HG03025 (cell line): ENCODE measurements at regions not wholly inside any gene's neighbourhood (a gene's known extent, or its start where the extent isn't known, plus 50 kb on each side); places are given as distances from the start of the nearest gene placed in this dataset.
A peak's percentile ranks its signal among the peaks of the same experiment; 100 is the strongest.
"Not testable (repeated sequence)": the region's sequence is repeated elsewhere in the genome, so short reads cannot be mapped to it uniquely, and the experiment has no call there.

Source experiments
- ATAC-seq: cut with Tn5 transposase; IDR thresholded peaks from one replicate; pipeline ENCODE4 v1.9.1; 2021; ENCODE audit warnings: mild to moderate bottlenecking, moderate library complexity; ENCODE audit not compliant: unreplicated experiment, low FRiP score

DNA sequence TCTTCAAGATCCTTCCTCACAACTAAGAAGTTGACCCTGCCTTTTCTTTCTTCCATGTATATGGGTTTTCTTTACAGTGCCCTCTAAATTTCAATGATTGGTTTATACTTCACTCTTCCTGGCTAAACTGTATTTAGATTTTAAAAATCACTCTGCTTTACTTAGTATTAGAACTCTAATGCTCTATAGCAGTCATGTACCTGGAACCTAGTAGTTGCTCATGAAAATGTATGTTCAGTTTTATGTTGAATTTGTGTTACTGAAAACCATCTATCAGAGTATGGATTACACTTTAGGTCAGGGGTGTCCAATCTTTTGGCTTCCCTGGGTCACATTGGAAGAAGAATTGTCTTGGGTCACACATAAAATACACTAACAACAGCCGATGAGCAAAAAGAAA lies 1024.3 kb downstream of the NR2F1-AS1 start:
- no peak for ATAC-seq

DNA sequence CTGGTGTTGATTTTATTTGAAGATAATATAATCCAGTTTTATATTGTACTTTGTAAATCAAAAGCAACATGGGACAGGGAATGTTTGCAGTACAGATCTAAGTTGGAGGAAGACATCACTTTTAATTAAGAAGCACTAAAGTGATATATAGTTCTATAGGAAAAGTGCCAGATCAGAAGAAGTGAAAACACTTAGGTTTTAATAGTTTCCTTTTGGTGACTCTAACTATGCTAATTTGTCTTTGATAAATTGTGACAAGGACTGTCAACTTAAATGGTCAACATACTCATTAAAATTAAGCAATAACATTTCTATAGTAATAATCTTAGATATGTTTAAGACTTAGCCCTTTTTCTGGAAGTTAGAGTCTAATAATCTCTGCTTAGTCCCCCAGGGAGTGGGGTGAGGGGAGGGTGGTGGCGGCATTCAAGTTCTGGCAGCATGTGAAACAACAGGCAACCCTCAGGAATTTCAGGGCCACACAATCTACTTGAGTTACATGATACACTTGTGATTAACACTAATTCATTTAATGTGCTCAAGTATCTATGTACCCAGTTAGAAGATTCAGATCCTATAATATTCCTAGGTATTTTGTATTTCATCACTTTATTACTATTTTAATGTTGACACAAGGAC lies 1026.5 kb downstream of the NR2F1-AS1 start:
- no peak for ATAC-seq

DNA sequence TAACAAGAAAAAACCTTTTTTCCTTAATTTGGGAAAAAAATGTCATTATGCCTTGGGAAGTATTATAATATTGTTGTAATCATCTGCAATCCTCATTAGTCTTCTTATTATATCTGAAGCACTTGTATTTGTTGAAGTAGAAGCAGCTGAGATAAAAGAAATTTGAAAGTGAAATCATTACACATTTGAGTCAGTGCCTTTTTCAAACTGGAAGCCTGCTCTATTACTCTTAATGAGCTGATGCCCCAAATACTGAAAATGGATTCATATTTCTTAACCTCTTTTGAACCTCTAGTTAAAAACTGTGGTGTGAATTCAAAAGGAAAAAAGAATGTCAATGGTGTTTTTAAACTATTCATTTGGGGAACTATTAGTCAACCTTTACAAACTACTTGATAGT lies 1027.7 kb downstream of the NR2F1-AS1 start:
- no peak for ATAC-seq

DNA sequence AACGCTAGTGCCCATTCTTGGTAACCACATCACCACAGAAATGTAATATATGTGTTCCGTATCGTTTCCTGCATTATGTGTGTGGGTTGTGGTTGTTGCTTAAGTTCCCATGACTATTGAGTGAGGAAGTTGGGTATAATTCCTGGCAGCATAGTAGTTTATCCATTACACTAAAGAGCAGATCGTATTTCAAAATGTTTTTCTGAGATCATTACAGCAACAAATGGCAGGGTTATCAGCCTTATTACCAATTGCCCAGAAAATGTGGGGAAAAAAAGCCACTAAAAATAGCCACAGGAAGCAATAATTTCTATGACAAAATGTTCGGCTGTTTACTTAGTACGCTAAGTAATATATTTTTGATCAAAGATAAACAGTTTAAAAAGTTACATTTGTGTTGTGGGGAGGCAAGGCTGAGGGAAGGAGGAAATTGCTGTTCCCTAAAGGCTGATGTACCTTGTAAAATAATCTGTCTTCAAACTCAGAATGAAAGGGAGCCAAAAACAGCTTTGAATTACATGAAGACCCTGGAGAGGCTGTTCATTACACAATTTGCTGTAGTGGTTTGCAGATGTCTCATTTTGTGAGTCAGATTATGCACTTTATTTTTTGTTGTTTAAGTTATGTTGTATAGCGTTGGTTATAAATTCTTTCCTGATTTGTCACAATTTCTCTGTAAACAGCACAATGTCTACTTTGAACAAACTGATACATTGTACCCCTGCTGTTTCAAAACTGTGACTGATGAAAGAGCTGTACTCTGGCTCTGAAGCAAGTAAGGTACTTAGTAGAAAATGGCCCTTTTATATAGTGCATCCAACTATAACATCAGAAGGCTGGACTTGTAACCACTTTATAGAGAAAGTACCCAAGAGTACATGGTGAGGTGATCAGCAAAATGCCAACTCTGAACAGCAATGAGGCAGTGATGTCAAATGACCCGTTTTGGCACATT lies 1028.5 kb downstream of the NR2F1-AS1 start:
- ATAC-seq = no peak

DNA sequence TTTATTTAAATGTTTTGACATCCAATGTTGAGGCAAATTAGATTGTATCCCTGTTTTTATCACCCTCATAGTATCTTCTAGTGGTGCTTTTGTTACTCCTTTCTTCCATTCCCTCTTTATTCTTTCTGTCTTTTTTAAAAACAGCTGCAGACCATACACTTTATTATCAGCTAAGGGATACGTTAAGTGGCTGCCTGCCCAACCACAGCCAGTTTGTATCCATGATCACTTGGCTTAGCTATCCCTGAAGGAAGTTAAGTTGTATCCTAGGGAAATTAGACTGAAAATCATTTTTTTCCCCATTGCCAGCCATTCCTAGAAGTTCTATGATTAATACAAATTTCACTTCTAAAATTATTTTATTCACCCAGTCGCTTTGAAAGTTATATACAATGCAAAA lies 1032.7 kb downstream of the NR2F1-AS1 start:
- no peak for ATAC-seq

DNA sequence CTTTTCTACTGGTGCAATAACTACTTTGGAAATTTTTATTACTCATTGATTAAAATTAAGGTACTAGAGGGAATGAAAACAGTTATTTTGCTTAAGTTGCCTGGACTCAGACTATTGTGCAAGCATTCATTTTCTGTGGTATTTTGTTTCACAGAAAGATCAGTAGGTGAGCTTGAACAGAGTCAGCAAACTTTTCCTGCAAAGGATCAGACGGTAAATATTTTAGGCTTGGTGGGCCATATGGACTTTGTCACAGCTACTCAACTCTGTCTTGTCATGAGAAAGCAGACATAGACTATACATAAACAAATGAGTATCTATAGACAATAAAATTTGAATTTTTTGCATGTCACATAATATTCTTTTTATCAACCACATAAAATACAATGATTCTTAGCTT lies 1036.4 kb downstream of the NR2F1-AS1 start:
- ATAC-seq = no peak

DNA sequence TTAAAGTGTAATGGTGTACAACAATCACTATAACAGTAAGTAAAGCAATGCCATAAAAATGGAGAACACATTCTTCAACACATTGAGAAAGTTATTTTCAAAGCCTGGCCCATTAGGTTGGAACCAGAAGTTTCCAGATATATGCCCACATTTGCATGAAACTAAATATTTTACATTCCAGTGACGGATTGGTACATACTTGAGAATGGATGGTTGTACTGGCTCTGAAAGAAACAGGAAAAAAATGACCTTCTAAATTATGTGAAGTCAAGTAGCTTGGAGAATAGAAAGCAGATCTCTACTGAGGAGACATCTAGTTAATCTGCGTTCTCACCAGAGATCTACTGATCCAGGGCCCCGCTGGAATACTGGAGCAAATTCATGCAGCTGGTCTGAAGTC lies 1037.0 kb downstream of the NR2F1-AS1 start:
- ATAC-seq = no peak

DNA sequence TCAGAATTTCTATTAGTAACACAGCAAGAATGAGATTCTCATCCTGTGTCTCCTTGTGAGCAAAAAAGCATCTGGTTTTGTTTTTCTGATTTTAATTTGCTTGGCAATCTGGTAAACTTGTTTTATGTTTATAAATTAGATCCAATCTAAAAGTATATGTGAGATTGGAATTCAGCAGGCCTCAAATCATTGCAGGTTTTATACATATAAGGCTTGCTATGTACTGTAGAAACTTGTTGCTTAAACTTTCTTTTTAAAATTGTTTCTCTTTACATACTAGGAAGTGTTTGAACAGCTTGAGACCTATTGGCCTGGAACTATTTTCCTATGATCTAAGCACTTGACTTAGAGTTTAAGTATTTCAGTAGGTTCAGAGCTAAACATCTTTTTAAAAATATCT lies 1037.8 kb downstream of the NR2F1-AS1 start:
- no peak for ATAC-seq

DNA sequence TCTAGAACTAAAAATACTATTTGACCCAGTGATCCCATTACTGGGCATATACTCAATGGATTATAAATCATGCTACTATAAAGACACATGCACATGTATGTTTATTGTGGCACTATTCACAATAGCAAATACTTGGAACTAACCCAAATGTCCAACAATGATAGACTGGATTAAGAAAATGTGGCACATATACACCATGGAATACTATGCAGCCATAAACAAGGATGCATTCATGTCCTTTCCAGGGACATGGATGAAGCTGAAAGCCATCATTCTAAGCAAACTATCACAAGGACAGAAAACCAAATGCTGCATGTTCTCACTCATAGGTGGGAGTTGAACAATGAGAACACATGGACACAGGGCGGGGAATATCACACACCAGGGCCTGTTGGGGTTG lies 1039.0 kb downstream of the NR2F1-AS1 start:
- not testable (repeated sequence) for ATAC-seq

DNA sequence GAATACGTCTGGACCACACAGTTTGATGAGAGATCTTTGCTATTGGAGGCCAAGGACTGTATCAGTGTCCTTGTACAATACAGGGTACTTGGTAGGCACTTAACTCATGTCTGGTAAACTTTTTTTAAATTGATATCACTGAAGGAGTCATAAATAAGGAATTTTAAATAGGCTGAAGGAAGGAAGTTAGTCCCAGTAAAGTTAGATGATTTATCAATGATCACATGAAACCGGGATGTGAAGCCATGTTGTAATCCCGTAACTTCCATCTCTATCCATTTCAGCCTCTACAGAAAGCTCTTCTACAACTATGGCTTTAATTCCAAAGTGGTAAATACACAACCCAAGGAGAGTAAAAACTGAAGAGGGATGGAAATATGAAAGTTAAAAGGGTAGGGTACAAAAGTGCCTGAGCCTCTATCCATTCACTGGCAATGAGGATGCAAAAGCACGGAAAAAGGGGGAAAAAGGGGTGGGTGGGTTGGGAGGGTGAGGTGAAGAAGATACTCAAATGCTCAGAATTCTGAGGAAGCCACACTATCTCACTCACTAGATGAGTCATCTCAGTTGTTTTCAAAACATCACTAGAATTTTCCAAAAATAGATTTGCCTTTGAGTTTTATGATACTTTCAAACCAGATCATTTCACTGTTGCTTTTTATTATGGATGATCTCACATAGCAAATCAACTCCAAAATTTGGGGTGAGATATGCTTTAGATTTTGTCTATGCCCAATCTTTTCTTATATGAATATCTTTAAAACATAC lies 1053.5 kb downstream of the NR2F1-AS1 start:
- ATAC-seq = peak; percentile 67

DNA sequence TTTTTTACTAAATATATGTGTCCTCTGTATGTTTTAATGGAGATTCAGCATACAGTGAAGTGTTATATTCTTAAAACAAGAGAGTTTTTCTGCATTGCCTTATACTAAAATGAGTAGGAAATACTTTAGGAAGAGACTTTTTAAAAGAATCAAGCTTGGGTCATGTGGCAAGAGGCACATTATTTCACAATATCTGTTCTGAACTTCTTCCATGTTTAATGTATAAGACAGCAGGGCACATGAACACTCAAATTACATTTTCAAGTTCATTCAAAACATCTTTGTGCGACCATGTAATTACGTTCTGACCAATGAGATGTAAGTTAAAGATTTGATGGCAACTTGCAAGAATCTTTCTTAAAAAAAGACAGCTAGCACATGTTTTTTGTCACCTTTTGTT lies 1055.9 kb downstream of the NR2F1-AS1 start:
- ATAC-seq = no peak

DNA sequence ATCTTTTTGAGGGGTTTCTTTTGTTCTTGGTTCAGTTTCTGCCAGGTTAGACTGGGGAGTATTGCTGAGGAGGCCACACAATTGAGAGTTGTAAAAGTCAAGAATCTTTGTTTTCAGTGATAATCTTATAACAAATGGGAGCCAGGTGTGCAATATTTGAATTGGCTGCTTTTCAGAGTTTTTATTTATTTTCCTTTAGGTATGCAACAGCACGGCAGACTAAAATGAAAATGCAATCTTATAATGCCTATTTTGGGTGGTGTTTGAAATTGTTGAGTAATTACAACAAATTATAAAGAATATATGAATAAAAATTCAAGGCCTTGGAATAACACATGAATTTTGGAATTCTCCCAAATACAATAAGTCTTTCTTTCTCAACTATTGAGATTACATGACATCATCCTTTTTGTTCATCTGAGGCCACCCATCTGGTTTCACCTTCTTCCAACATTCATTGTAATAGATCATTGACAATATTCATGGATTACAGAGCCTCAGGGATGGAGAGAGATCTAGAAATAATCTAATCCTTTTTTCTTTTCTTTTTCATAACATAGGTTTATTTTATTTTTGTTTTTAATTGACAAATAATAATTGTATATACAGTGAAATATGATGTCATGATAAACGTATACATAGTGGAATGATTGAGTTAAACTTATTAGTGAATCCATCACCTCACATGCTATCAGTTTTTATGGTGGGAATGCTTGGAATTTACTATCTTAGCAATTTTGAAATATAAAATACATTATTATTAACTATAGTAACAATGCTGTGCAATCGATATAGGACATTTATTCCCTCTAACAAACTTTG lies 1061.0 kb downstream of the NR2F1-AS1 start:
- no peak for ATAC-seq

DNA sequence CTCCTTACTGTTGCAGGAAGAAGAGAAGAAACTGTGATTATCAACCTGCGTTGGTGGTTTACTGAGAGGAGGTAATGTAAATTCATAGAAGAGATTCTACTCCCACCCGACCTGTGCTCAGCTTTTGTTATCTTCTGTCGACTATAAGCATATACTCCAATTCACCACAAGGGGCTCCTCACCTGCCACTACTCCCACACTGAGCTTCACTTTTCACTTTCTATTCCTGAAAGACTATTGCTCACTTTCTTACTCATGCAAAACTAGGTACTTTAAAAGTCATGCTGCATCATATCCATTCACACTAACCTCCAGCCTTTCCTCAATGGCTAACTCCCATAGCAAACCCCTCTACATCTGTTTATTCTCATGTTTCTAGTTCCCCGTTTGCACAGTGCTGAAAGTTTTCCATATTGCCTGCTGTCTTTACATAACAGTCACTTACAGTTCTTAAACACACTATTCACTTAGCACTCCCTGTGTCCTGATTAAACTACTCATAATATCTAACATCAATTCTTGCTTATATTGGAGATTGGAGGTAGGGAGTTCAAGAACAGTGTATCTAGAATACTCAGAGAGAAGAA lies 1062.6 kb downstream of the NR2F1-AS1 start:
- ATAC-seq = peak; percentile 99

DNA sequence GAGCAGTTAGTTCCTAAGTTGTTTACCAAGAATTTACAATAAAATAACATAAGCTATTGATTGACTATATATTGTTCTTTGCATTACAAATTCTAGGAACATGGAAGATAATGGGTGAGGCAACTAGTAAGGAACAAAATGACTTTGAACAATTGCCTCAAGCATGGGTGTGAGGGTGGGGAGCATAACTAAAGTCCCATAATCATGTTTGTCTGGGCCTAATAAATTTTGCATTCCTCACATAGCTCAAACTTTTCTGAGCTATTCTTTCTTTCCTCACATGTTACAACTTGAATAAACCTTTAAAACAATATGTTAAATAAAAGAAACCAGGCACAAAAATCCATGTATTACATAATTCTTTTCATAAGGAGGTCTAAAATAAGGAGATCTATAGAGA lies 1066.1 kb downstream of the NR2F1-AS1 start:
- ATAC-seq = no peak

DNA sequence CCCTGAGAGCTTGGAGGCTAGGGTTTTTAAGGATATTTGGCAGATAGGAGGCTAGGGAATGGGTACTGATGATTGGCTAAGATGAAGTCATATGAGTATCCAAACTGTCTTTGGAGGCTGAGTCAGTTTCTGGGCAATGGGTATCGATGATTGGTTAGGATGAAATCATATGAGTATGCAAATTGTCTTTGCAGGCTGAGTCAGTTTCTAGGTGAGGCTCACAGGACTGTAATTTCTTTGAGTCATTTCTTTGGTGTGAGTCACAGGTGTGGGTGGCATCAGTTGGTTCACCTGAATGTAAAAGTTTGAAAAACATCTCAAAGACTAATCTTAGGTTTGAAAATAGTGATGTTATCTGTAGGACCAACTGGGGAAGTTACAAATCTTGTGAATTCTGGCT lies 1068.0 kb downstream of the NR2F1-AS1 start:
- no peak for ATAC-seq

DNA sequence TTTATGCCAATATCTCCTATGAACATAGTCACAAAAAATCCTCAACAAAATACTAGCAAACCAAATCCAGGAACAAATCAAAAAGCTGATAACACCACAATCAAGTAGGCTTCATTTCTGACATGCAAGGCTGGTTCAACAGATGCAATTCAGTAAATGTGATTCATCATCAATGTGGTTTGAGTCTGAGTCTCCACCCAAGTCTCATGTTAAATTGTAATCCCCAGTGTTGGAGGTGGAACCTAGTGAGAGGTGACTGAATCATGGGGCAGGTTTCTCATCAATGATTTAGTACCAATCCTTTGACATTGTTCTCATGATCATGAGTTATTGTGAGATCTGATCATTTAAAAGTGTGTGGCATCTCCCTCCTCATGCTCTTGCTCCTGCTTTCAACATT lies 1072.7 kb downstream of the NR2F1-AS1 start:
- no peak for ATAC-seq

DNA sequence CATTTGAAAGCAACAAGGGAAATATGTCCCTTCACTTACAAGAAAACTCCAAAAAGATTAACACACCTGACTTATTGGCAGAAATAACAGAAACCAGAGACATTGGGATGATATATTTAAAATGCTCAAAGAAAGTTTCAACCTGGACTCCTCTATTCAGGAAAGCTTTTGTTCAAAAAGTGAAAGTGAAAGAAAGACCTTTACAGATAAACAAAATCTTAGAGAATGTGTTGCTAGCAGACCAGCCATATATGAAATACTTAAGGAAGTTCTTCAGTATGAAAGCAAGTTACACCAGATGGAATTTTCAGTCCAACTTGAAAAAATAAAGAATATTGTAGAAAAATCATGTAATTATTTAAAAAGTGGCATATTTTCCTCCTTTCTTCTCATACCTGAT lies 1075.1 kb downstream of the NR2F1-AS1 start:
- no peak for ATAC-seq

DNA sequence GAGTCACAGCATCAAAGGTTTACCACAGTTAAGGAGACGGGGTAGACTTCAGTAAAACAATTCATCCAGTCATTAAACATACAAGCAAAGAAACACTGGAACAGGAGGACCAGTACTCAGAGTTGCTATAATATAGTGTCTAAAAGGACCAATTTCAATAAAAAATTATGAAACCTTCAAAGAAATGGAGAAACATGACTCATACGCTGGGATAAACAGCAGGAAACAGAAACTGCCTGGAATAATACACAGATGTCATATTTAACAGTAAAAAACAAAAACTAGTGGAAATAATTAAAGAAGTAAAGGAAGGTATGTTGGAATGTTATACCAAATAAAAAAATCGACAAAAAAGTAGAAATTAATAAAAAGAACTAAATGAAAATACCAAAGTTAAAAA lies 1075.9 kb downstream of the NR2F1-AS1 start:
- ATAC-seq = no peak

DNA sequence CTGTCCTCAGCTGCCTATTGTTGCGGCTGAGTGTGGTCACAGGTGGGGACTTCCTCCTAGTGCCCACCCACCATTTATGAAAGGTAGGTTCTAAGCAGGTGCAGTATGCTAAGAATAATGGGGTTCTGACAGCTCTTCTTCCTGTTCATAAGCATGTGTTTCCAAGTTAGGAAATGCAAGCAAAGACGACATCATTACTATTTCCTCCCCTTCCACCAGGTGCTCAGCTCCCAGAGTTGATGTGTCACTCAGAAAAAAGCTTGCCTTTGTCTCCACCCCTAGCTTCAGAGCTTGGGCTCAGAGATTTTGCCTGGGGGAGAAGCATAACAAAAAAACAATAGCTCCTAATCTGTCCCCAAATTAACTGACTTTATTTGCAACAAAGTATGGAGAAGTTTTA lies 1076.7 kb downstream of the NR2F1-AS1 start:
- ATAC-seq = no peak

DNA sequence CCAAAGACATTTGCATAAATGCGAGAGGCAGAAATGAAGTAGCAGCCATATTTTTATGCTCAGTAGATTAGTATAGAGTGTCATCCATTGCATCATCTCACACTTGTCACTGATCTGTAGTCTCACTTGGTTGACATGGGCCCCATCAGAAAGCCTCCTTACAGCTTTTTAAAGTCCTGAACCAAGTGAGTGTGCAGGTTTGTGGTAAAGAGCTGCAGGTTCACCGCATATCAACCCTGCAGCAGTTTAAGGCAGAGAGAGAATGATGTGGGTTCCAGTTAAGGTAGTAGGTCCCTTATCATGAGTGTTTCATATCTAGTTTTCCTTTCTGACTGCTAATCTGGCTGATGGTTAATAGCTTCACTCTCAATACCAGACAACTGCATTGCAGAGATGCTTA lies 1080.3 kb downstream of the NR2F1-AS1 start:
- no peak for ATAC-seq
